ENCODE measurements at regions not wholly inside any gene's neighbourhood (a gene's known extent, or its start where the extent isn't known, plus 50 kb on each side); places are given as distances from the start of the nearest gene placed in this dataset.

GRCh38 chr6:141326426-141326825, 806.3 kb upstream of the GJE1 start:
- no peak overlapping the region for H3K4me3 Mint-ChIP-seq (ENCODE audit: unreplicated experiment)

GRCh38 chr6:141321493-141322347, 811.0 kb upstream of the GJE1 start:
- H3K4me1 ChIP-seq: no peaks in the 10 kb centered on the region
- H3K27ac Mint-ChIP-seq (ENCODE audit: unreplicated experiment): no peak overlapping the region
- no peak overlapping the region for H3K4me3 ChIP-seq (ENCODE audit: low read depth, low read length)
- no peaks in the 10 kb centered on the region for H3K36me3 Mint-ChIP-seq (ENCODE audit: insufficient read depth, unreplicated experiment)
- no peaks in the 10 kb centered on the region for H3K4me1 Mint-ChIP-seq (ENCODE audit: low read depth, unreplicated experiment)
- H3K27me3 Mint-ChIP-seq (ENCODE audit: insufficient read depth, unreplicated experiment): no peaks in the 10 kb centered on the region
- no peak for TF ChIP-seq CTCF (IDR thresholded peaks at IDR 0.05; ENCODE audit: insufficient read depth in 1 of 2, low read depth in 1 of 2, low read length in 1 of 2, severe bottlenecking in 1 of 2, unreplicated experiment in 1 of 2)
- intact Hi-C loops (cut with micrococcal nuclease; ENCODE audit: unreplicated experiment): no loop called here
- no TSS peak for BruUV-seq (replicated peaks)
- no peaks in the 10 kb centered on the region for H3K36me3 ChIP-seq (ENCODE audit: control insufficient read depth, insufficient read depth, low read length)
- CTCF ChIA-PET: no interaction called here
- no peak overlapping the region for H3K4me3 Mint-ChIP-seq (ENCODE audit: unreplicated experiment)
- POLR2A ChIA-PET: no interaction called here
- no peaks in the 10 kb centered on the region for H3K9me3 ChIP-seq
- no peaks in the 10 kb centered on the region for H3K9me3 Mint-ChIP-seq (ENCODE audit: unreplicated experiment)
- no peak for DNase-seq
- no peaks in the 10 kb centered on the region for H3K27me3 ChIP-seq (replicated peaks; ENCODE audit: control insufficient read depth, insufficient read depth, low read length)

More at GRCh38 chr6:141326426-141326825, 806.3 kb upstream of the GJE1 start:
- Histone ChIP-seq H3K27me3 (replicated peaks; ENCODE audit: control insufficient read depth, insufficient read depth, low read length) (no peaks in the 10 kb centered on the region), H3K36me3 (ENCODE audit: control insufficient read depth, insufficient read depth, low read length) (no peaks in the 10 kb centered on the region), H3K4me3 (ENCODE audit: low read depth, low read length) (no peak overlapping the region), H3K9me3 (no peaks in the 10 kb centered on the region), H3K4me1 (no peaks in the 10 kb centered on the region)
- ChIA-PET CTCF (interaction anchor here (0.7 kb wide), 1 partner anchor 36 kb away, joined by 3 read pairs; no protein-coding TSS in a partner anchor), POLR2A (no interaction called here)
- DNase-seq: no peak
- Mint-ChIP-seq H3K36me3 (ENCODE audit: insufficient read depth, unreplicated experiment) (no peaks in the 10 kb centered on the region), H3K4me1 (ENCODE audit: low read depth, unreplicated experiment) (no peaks in the 10 kb centered on the region), H3K27ac (ENCODE audit: unreplicated experiment) (no peak overlapping the region), H3K9me3 (ENCODE audit: unreplicated experiment) (no peaks in the 10 kb centered on the region), H3K27me3 (ENCODE audit: insufficient read depth, unreplicated experiment) (no peaks in the 10 kb centered on the region)
- intact Hi-C loops (cut with micrococcal nuclease; ENCODE audit: unreplicated experiment): no loop called here
- no TSS peak for BruUV-seq (replicated peaks)
- no peak for TF ChIP-seq CTCF (IDR thresholded peaks at IDR 0.05; ENCODE audit: insufficient read depth in 1 of 2, low read depth in 1 of 2, low read length in 1 of 2, severe bottlenecking in 1 of 2, unreplicated experiment in 1 of 2)

GRCh38 chr6:141316236-141316635, 816.5 kb upstream of the GJE1 start:
- no peaks in the 10 kb centered on the region for H3K36me3 ChIP-seq (ENCODE audit: control insufficient read depth, insufficient read depth, low read length)
- BruUV-seq (replicated peaks): no TSS peak
- H3K4me3 ChIP-seq (ENCODE audit: low read depth, low read length): no peak overlapping the region
- Mint-ChIP-seq H3K4me3 (ENCODE audit: unreplicated experiment) (no peak overlapping the region), H3K27me3 (ENCODE audit: insufficient read depth, unreplicated experiment) (no peaks in the 10 kb centered on the region), H3K9me3 (ENCODE audit: unreplicated experiment) (no peaks in the 10 kb centered on the region), H3K4me1 (ENCODE audit: low read depth, unreplicated experiment) (no peaks in the 10 kb centered on the region), H3K36me3 (ENCODE audit: insufficient read depth, unreplicated experiment) (no peaks in the 10 kb centered on the region), H3K27ac (ENCODE audit: unreplicated experiment) (no peak overlapping the region)
- intact Hi-C loops (cut with micrococcal nuclease; ENCODE audit: unreplicated experiment): no loop called here
- H3K9me3 ChIP-seq: no peaks in the 10 kb centered on the region
- DNase-seq: no peak
- no peaks in the 10 kb centered on the region for H3K4me1 ChIP-seq
- TF ChIP-seq CTCF (IDR thresholded peaks at IDR 0.05; ENCODE audit: insufficient read depth in 1 of 2, low read depth in 1 of 2, low read length in 1 of 2, severe bottlenecking in 1 of 2, unreplicated experiment in 1 of 2): no peak
- ChIA-PET CTCF (no interaction called here), POLR2A (no interaction called here)
- no peaks in the 10 kb centered on the region for H3K27me3 ChIP-seq (replicated peaks; ENCODE audit: control insufficient read depth, insufficient read depth, low read length)
